Esophagus squamous epithelium (tissue), 5 donors: ENCODE measurements at regions not wholly inside any gene's neighbourhood (a gene's known extent, or its start where the extent isn't known, plus 50 kb on each side); places are given as distances from the start of the nearest gene placed in this dataset.

Experiments used
- DNase-seq: peaks from one replicate; lab custom pipeline; 2025; lab: John Stamatoyannopoulos, UW
- H3K27ac ChIP-seq, 4 donors: fragments of 200-600 bp; sonication (generic); one replicate each; pipeline ENCODE4 v1.5.1; 2016 to 2019; ENCODE audit warnings: mild to moderate bottlenecking in 1 of 4
- H3K27me3 ChIP-seq, 4 donors: fragments of 200-600 bp; sonication (generic); 1 replicate in 3 of 4; 2 replicates in 1 of 4; pipeline versions ENCODE4 v1.5.1 to v1.6.0; 2017 to 2021; ENCODE audit warnings: antibody characterized with exemption in 1 of 4
- H3K36me3 ChIP-seq, 3 donors: fragments of 200-600 bp; sonication (generic); one replicate each; pipeline ENCODE4 v1.5.1; 2016 to 2019
- H3K4me1 ChIP-seq, 3 donors: fragments of 200-600 bp; sonication (generic); one replicate each; pipeline ENCODE4 v1.5.1; 2017 to 2019
- H3K4me3 ChIP-seq, 4 donors: fragments of 200-600 bp; sonication (generic); 1 replicate in 3 of 4; 2 replicates in 1 of 4; pipeline ENCODE4 v1.5.1; 2016 to 2019; ENCODE audit warnings: mild to moderate bottlenecking in 2 of 4, moderate library complexity in 1 of 4
- H3K9me3 ChIP-seq, 3 donors: fragments of 200-600 bp; sonication (generic); one replicate each; pipeline ENCODE4 v1.5.1; 2016 to 2019
- POLR2A ChIP-seq, 4 donors: fragments of 450-650 bp; IDR thresholded peaks; one replicate each; pipeline ENCODE4 v1.6.1; 2017; ENCODE audit warnings: antibody characterized with exemption in 4 of 4, mild to moderate bottlenecking in 4 of 4, moderate library complexity in 3 of 4
- WGBS, 2 donors: methylation state at CpG; one replicate each; pipeline ENCODE4 v1.1.5; 2018; 5-methylcytosine and 5-hydroxymethylcytosine counted together
- intact Hi-C: fragments of 100-400 bp; cut with DNase I; formaldehyde crosslinking; loops from one replicate; pipeline ENCODE4 v1.15.0; 2022
- TF ChIP-seq, protein P1 (sequence below), 6 experiments: fragments of 450-650 bp in 4 of 6; fragments of 200-600 bp in 2 of 6; sonication (generic) in 2 of 6; IDR thresholded peaks; one replicate each; pipeline ENCODE4 v1.5.1; 2016 to 2019; ENCODE audit warnings: antibody characterized with exemption in 6 of 6, mild to moderate bottlenecking in 4 of 6, moderate library complexity in 4 of 6
- donor health status: DM: yes; HTN: yes; CAD: no.

DNA sequence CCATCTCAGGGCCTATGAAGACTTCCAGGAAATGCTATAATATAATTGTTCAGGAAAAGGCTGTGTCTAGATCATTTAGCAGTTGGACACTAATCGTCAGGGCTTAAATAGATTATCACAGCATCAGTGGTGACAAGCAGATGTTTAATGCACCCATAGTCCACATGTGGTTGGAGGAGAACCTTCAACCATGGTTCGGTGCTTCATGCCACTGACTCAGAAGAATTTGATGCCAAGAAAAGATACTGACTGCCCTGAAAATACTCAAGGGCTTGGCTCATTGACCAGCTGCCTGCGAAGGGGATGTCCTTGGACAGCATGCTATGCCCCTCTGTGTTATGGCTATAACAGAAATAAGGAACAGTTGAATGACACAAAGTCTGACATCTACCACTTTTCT lies 175.7 kb downstream of the HHIPL2 start:
- Histone ChIP-seq H3K4me1 (no peaks in the 10 kb centered on the region), H3K36me3 (no peaks in the 10 kb centered on the region), H3K27ac (no peak overlapping the region), H3K9me3 (no peaks in the 10 kb centered on the region), H3K4me3 (no peak overlapping the region), H3K27me3 (no peaks in the 10 kb centered on the region)
- WGBS, 2 donors: 73 to 86% methylated on average over 3 of the region's 3 CpGs
- intact Hi-C loops: no loop called here
- no peak for TF ChIP-seq POLR2A (IDR thresholded peaks at IDR 0.05)
- TF ChIP-seq, protein P1, sequence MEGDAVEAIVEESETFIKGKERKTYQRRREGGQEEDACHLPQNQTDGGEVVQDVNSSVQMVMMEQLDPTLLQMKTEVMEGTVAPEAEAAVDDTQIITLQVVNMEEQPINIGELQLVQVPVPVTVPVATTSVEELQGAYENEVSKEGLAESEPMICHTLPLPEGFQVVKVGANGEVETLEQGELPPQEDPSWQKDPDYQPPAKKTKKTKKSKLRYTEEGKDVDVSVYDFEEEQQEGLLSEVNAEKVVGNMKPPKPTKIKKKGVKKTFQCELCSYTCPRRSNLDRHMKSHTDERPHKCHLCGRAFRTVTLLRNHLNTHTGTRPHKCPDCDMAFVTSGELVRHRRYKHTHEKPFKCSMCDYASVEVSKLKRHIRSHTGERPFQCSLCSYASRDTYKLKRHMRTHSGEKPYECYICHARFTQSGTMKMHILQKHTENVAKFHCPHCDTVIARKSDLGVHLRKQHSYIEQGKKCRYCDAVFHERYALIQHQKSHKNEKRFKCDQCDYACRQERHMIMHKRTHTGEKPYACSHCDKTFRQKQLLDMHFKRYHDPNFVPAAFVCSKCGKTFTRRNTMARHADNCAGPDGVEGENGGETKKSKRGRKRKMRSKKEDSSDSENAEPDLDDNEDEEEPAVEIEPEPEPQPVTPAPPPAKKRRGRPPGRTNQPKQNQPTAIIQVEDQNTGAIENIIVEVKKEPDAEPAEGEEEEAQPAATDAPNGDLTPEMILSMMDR (IDR thresholded peaks at IDR 0.05): no peak
- no peak for DNase-seq

DNA sequence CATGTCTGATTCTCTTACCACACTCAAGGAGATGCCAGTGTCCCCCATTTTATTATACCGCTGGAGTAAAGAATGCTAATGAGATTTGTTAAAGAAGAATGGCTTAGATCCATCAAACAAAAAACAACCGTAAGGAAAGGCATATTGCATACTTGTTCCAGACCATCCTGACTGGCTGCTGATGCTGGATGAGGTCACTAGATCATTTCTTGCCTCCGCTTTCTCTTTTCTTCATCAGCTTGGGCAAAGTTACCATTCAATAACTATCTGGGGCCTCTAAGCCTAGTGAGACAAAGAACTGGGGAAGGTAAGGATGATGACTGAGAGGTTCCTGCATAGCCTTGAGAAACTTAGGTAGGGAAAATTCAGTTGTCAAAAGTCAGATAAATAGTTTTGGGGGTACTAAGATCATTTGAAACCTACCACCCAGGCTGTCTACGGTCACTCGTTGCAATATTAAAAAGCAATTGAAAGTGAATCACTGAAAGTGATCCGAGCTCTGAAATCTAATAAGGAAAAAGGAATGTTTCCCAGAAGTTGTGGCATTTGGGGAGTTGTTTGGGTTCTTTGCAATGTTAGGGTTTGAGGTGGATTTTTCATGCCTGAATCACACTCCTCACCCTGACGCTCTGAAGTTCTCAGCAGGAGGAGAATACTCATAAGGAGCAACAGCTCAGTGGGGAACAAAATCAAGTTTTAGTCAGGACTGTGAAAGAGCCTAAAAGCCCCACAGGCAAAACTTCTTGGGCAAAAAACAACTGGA lies 176.8 kb downstream of the HHIPL2 start:
- H3K9me3 ChIP-seq: no peaks in the 10 kb centered on the region
- no peaks in the 10 kb centered on the region for H3K27me3 ChIP-seq
- no peak overlapping the region for H3K27ac ChIP-seq
- DNase-seq: no peak
- H3K4me3 ChIP-seq: no peak overlapping the region
- no peaks in the 10 kb centered on the region for H3K4me1 ChIP-seq
- no peaks in the 10 kb centered on the region for H3K36me3 ChIP-seq
- TF ChIP-seq, protein P1 (IDR thresholded peaks at IDR 0.05): no peak
- TF ChIP-seq POLR2A (IDR thresholded peaks at IDR 0.05): no peak
- intact Hi-C loops: no loop called here
- WGBS, 2 donors: 84 to 89% methylated on average over 7 of the region's 7 CpGs

DNA sequence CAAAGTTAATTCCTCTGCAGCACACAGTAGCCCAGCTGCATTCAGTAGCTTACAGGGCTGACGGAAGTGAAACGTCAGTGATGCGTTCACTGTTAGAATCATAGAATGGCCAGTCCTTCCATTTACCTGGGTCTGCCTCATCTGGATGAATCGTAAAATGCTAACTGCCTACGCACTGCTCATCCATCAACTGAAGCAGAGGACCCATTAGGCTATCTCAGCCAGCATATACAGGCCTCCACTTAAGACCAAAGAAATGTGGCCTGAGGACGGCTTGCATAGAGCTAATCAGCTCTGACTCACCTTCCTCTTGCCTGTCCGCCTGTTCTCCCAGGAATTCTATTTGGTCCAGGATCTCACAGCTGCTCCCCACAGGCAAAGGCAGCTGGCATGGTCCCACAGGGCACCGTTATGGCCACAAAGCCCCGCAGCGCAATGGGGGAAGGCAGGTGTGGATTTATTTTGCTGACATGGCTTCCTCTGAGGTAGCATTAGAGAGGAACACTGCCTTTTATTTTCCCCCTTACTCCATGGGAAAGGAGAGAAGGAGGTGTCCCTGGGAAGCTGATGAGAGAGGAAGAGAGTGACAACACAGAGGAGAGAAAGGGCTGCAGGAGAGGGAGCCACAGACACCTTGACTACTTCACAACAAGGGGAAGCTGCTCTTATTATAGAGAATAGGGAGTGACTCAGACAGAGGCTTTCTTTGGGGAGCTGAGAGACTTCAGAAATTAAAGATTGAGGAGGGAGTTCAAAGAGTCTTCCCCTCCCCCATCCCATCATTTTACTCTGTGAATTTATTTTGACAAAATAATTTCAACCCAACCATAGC lies 177.6 kb downstream of the HHIPL2 start:
- Histone ChIP-seq H3K27me3 (no peaks in the 10 kb centered on the region), H3K36me3 (no peaks in the 10 kb centered on the region), H3K9me3 (no peaks in the 10 kb centered on the region), H3K4me1 (no peaks in the 10 kb centered on the region), H3K27ac (no peak overlapping the region), H3K4me3 (no peak overlapping the region)
- no peak for DNase-seq
- intact Hi-C loops: no loop called here
- TF ChIP-seq, protein P1 (IDR thresholded peaks at IDR 0.05): no peak
- TF ChIP-seq POLR2A (IDR thresholded peaks at IDR 0.05): no peak
- 76 to 86% methylated on average over 9 of the region's 10 CpGs for WGBS, 2 donors

DNA sequence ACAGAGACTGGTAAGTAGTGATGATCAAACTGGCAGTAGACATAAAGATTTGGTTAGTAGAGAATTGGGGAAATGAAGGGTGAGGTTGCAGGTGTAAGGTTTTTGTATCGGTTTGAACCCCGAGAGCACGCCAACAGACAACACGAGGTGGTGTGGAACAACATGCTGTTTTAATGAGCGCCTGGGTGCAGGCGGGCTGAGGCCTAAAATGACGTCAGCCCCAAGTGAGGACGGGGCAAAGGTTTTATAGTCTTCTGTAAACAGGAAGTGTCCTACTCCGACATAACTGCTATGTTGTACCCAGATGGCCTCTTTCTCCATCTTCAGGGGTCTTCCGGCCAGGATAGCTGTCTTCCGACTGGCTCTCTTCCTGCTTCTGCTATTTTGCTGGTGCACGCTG lies 178.8 kb downstream of the HHIPL2 start:
- no peak for TF ChIP-seq POLR2A (IDR thresholded peaks at IDR 0.05)
- TF ChIP-seq, protein P1 (IDR thresholded peaks at IDR 0.05): no peak
- WGBS, 2 donors: 69 to 72% methylated on average over 10 to 12 of the region's 12 CpGs
- no peak for DNase-seq

DNA sequence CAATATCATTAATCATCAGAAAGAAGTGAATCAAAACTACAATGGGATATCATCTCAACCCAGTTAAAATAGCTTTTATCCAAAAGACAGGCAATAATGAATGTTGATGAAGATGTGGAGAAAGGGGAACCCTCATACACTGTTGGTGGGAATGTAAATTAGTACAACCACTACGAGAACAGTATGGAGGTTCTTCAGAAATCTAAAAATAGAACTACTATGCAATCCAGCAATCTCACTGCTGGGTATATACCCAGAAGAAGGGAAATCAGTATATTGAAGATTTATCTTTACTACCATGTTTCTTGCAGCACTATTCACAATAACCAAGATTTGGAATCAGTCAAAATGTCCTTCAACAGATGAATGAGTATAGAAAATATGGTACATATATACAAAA lies 189.8 kb downstream of the HHIPL2 start:
- no peak for TF ChIP-seq POLR2A (IDR thresholded peaks at IDR 0.05)
- TF ChIP-seq, protein P1 (IDR thresholded peaks at IDR 0.05): no peak
- 0% methylated on average over 1 of the region's 1 CpG for WGBS, 2 donors

More for the DNA sequence above, 178.8 kb downstream of the HHIPL2 start:
- Histone ChIP-seq H3K27ac (no peak overlapping the region), H3K27me3 (no peaks in the 10 kb centered on the region), H3K4me3 (no peak overlapping the region), H3K9me3 (no peaks in the 10 kb centered on the region), H3K4me1 (no peaks in the 10 kb centered on the region), H3K36me3 (no peaks in the 10 kb centered on the region)
- intact Hi-C loops: no loop called here

More for the DNA sequence above, 189.8 kb downstream of the HHIPL2 start:
- Histone ChIP-seq H3K9me3 (peaks cover 0 to 5% (median 0%) of the 10 kb centered on the region in 3 donors), H3K27ac (no peak overlapping the region), H3K36me3 (no peaks in the 10 kb centered on the region), H3K27me3 (no peaks in the 10 kb centered on the region), H3K4me1 (no peaks in the 10 kb centered on the region), H3K4me3 (no peak overlapping the region)
- intact Hi-C loops: no loop called here
- no peak for DNase-seq
